HFFc6 (cell line): ENCODE measurements at regions not wholly inside any gene's neighbourhood (a gene's known extent, or its start where the extent isn't known, plus 50 kb on each side); places are given as distances from the start of the nearest gene placed in this dataset.

Experiments used
- DNase-seq: peaks from one replicate; pipeline ENCODE4 v3.0.0-alpha.2; 2018
- H3K27ac Mint-ChIP-seq: 2 replicates; pipeline ENCODE4 v1.8.0; 2020; ENCODE audit warnings: mild to moderate bottlenecking, mixed read lengths
- H3K27me3 Mint-ChIP-seq: 2 replicates; pipeline ENCODE4 v1.8.0; 2021; ENCODE audit warnings: mild to moderate bottlenecking, moderate library complexity, mixed read lengths; ENCODE audit not compliant: insufficient read depth
- H3K36me3 Mint-ChIP-seq: 2 replicates; pipeline ENCODE4 v1.8.0; 2021; ENCODE audit warnings: low read depth, mixed read lengths
- H3K4me1 Mint-ChIP-seq: 2 replicates; pipeline ENCODE4 v1.8.0; 2020; ENCODE audit warnings: low read depth, mixed read lengths
- H3K4me3 Mint-ChIP-seq: 2 replicates; pipeline ENCODE4 v1.8.0; 2020; ENCODE audit warnings: mild to moderate bottlenecking, moderate library complexity, mixed read lengths
- H3K9me3 Mint-ChIP-seq: 2 replicates; pipeline ENCODE4 v1.8.0; 2020; ENCODE audit warnings: mild to moderate bottlenecking, mixed read lengths
- CTCF ChIP-seq: fragments of 200-600 bp; sonication (generic); IDR thresholded peaks from 2 replicates; pipeline ENCODE4 v1.5.0; 2021; ENCODE audit warnings: antibody characterized with exemption, mild to moderate bottlenecking

GRCh38 chr4:38325629-38325913, 338.4 kb upstream of the KLF3 start:
- peaks cover 13% of the 10 kb centered on the region for H3K9me3 Mint-ChIP-seq
- no peak overlapping the region for H3K4me3 Mint-ChIP-seq
- H3K27ac Mint-ChIP-seq, result no peak overlapping the region
- 0 out of 2 replicates have a peak, but pooled peaks cover 6% of the 10 kb centered on the region for H3K36me3 Mint-ChIP-seq
- peaks cover 19% of the 10 kb centered on the region for H3K4me1 Mint-ChIP-seq
- no peak for TF ChIP-seq CTCF
- DNase-seq, result no peak
- peaks cover 3% of the 10 kb centered on the region for H3K27me3 Mint-ChIP-seq

- Mint-ChIP-seq H3K27ac (no peak overlapping the region), H3K36me3 (0 out of 2 replicates have a peak, but pooled peaks cover 6% of the 10 kb centered on the region), H3K4me1 (peaks cover 19% of the 10 kb centered on the region), H3K4me3 (no peak overlapping the region), H3K27me3 (peaks cover 8% of the 10 kb centered on the region), H3K9me3 (peaks cover 13% of the 10 kb centered on the region)
- DNase-seq, result no peak
- no peak for TF ChIP-seq CTCF
Observed at GRCh38 chr4:38326499-38326898, 337.5 kb upstream of the KLF3 start.

GRCh38 chr4:38327174-38327573, 336.8 kb upstream of the KLF3 start:
- H3K9me3 Mint-ChIP-seq, result peaks cover 13% of the 10 kb centered on the region

GRCh38 chr4:38328989-38329729, 334.8 kb upstream of the KLF3 start:
- Mint-ChIP-seq H3K9me3 (peaks cover 8% of the 10 kb centered on the region), H3K36me3 (0 out of 2 replicates have a peak, but pooled peaks cover 4% of the 10 kb centered on the region), H3K4me3 (no peak overlapping the region), H3K27ac (no peak overlapping the region), H3K4me1 (peaks cover 13% of the 10 kb centered on the region; the same call in 1 of the 2 replicates), H3K27me3 (peaks cover 11% of the 10 kb centered on the region)
- no peak for TF ChIP-seq CTCF
- DNase-seq, result no peak

More at GRCh38 chr4:38327174-38327573, 336.8 kb upstream of the KLF3 start:
- Mint-ChIP-seq H3K4me1 (peaks cover 19% of the 10 kb centered on the region), H3K27me3 (peaks cover 11% of the 10 kb centered on the region), H3K4me3 (no peak overlapping the region), H3K36me3 (0 out of 2 replicates have a peak, but pooled peaks cover 6% of the 10 kb centered on the region), H3K27ac (no peak overlapping the region)
- no peak for TF ChIP-seq CTCF
- no peak for DNase-seq

- peaks cover 13% of the 10 kb centered on the region; the same call in 1 of the 2 replicates for H3K4me1 Mint-ChIP-seq
- peaks cover 4% of the 10 kb centered on the region; the same call in 1 of the 2 replicates for H3K9me3 Mint-ChIP-seq
- no peaks in the 10 kb centered on the region for H3K36me3 Mint-ChIP-seq
- DNase-seq, result no peak
- H3K4me3 Mint-ChIP-seq, result no peak overlapping the region
- peaks cover 11% of the 10 kb centered on the region for H3K27me3 Mint-ChIP-seq
- no peak overlapping the region for H3K27ac Mint-ChIP-seq
- no peak for TF ChIP-seq CTCF
Observed at GRCh38 chr4:38330321-38330720, 333.7 kb upstream of the KLF3 start.
